ENCODE measurements at regions not wholly inside any gene's neighbourhood (a gene's known extent, or its start where the extent isn't known, plus 50 kb on each side); places are given as distances from the start of the nearest gene placed in this dataset.

- H3K9me3 ChIP-seq (ENCODE audit: low read depth), result no peaks in the 10 kb centered on the region
- no peak overlapping the region for H3K4me2 ChIP-seq
- no peak for DNase-seq (ENCODE audit: low spot score)
- H3K4me1 ChIP-seq (ENCODE audit: insufficient read depth), result no peaks in the 10 kb centered on the region
- 75% methylated on average over 3 of the region's 3 CpGs for WGBS (ENCODE audit: low lambda C conversion rate, missing lambda C conversion rate)
- H3K9me2 ChIP-seq (replicated peaks; ENCODE audit: insufficient read depth), result no peaks in the 10 kb centered on the region
- no peaks in the 10 kb centered on the region for H3K79me2 ChIP-seq
- no peaks in the 10 kb centered on the region for H4K20me1 ChIP-seq (ENCODE audit: insufficient read depth, poor library complexity, severe bottlenecking)
- TF ChIP-seq EZH2 (IDR thresholded peaks at IDR 0.05; ENCODE audit: borderline replicate concordance) (no peak), EZH2phosphoT487 (IDR thresholded peaks at IDR 0.05; ENCODE audit: low read depth, severe bottlenecking, unreplicated experiment) (no peak)
- TF ChIP-seq, protein P1, sequence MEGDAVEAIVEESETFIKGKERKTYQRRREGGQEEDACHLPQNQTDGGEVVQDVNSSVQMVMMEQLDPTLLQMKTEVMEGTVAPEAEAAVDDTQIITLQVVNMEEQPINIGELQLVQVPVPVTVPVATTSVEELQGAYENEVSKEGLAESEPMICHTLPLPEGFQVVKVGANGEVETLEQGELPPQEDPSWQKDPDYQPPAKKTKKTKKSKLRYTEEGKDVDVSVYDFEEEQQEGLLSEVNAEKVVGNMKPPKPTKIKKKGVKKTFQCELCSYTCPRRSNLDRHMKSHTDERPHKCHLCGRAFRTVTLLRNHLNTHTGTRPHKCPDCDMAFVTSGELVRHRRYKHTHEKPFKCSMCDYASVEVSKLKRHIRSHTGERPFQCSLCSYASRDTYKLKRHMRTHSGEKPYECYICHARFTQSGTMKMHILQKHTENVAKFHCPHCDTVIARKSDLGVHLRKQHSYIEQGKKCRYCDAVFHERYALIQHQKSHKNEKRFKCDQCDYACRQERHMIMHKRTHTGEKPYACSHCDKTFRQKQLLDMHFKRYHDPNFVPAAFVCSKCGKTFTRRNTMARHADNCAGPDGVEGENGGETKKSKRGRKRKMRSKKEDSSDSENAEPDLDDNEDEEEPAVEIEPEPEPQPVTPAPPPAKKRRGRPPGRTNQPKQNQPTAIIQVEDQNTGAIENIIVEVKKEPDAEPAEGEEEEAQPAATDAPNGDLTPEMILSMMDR (IDR thresholded peaks at IDR 0.05; ENCODE audit: poor library complexity), result no peak
- no peak overlapping the region for H2AFZ ChIP-seq
- H3K4me3 ChIP-seq, result no peak overlapping the region
- H3K27me3 ChIP-seq, result no peaks in the 10 kb centered on the region
- no peak overlapping the region for H3K27ac ChIP-seq
- H3K36me3 ChIP-seq (replicated peaks; ENCODE audit: insufficient read depth, low read depth), result no peaks in the 10 kb centered on the region
Observed at GRCh38 chr15:93664213-93664956, 567.0 kb upstream of the MCTP2 start.

GRCh38 chr15:93662162-93662885 is 569.0 kb upstream of the MCTP2 start:
- Histone ChIP-seq H3K36me3 (replicated peaks; ENCODE audit: insufficient read depth, low read depth) (no peaks in the 10 kb centered on the region), H3K4me3 (no peak overlapping the region), H3K27ac (no peak overlapping the region), H3K4me1 (ENCODE audit: insufficient read depth) (no peaks in the 10 kb centered on the region), H3K4me2 (no peak overlapping the region), H3K9me3 (ENCODE audit: low read depth) (no peaks in the 10 kb centered on the region), H4K20me1 (ENCODE audit: insufficient read depth, poor library complexity, severe bottlenecking) (no peaks in the 10 kb centered on the region), H3K79me2 (no peaks in the 10 kb centered on the region), H3K9me2 (replicated peaks; ENCODE audit: insufficient read depth) (no peaks in the 10 kb centered on the region), H2AFZ (no peak overlapping the region), H3K27me3 (no peaks in the 10 kb centered on the region)
- WGBS (ENCODE audit: low lambda C conversion rate, missing lambda C conversion rate), result 93% methylated on average over 1 of the region's 1 CpG
- TF ChIP-seq EZH2phosphoT487 (IDR thresholded peaks at IDR 0.05; ENCODE audit: low read depth, severe bottlenecking, unreplicated experiment) (no peak), EZH2 (IDR thresholded peaks at IDR 0.05; ENCODE audit: borderline replicate concordance) (no peak)
- TF ChIP-seq, protein P1 (IDR thresholded peaks at IDR 0.05; ENCODE audit: poor library complexity), result no peak
- no peak for DNase-seq (ENCODE audit: low spot score)

DNA sequence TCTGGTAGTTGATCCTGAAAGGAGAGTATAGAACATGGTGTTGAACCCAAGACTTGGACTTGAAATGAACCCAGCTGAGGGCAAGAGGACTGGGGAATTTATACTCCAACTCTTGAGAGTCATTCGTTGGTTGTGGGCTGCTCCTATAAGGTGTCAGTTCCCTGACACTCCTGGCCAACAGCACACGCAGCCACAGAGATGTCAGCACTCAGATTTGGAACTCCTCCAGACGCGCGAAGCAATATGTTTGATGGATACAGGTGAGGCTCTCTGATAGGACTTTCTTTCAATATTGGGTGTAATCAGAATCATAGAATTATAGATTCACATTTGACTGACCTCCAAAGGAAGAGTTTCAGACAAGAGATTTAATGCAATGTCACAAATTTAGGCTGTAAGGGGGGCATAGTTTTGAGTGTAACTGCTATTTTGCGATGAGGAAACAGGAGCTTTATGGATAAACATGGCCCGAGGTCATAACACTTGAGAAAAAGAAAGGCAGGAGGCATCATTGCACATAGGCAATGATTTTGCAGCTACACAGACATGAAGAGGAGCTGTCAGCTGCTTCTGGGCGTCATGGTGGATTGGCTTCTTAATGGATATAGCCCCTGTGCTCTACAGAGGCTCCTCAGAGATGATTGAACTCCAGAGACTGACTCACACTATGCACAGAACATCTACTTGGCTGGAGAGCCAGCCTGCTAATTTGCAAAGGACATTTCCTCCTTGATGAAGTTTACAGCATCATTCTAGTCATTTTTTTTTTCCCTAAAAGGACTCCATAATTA is 569.2 kb upstream of the RGMA start:
- H3K4me2 ChIP-seq, result no peak overlapping the region
- 82% methylated on average over 8 of the region's 8 CpGs for WGBS (ENCODE audit: low lambda C conversion rate, missing lambda C conversion rate)
- H3K4me3 ChIP-seq, result no peak overlapping the region
- H3K9me3 ChIP-seq (ENCODE audit: low read depth), result no peaks in the 10 kb centered on the region
- H2AFZ ChIP-seq, result no peak overlapping the region
- no peaks in the 10 kb centered on the region for H4K20me1 ChIP-seq (ENCODE audit: insufficient read depth, poor library complexity, severe bottlenecking)
- H3K27me3 ChIP-seq, result no peaks in the 10 kb centered on the region
- TF ChIP-seq EZH2 (IDR thresholded peaks at IDR 0.05; ENCODE audit: borderline replicate concordance) (no peak), EZH2phosphoT487 (IDR thresholded peaks at IDR 0.05; ENCODE audit: low read depth, severe bottlenecking, unreplicated experiment) (no peak)
- TF ChIP-seq, protein P1 (IDR thresholded peaks at IDR 0.05; ENCODE audit: poor library complexity), result no peak
- no peak for DNase-seq (ENCODE audit: low spot score)
- no peaks in the 10 kb centered on the region for H3K9me2 ChIP-seq (replicated peaks; ENCODE audit: insufficient read depth)
- H3K79me2 ChIP-seq, result no peaks in the 10 kb centered on the region
- no peaks in the 10 kb centered on the region for H3K4me1 ChIP-seq (ENCODE audit: insufficient read depth)
- no peaks in the 10 kb centered on the region for H3K36me3 ChIP-seq (replicated peaks; ENCODE audit: insufficient read depth, low read depth)
- no peak overlapping the region for H3K27ac ChIP-seq

All from hepatocyte (in vitro differentiated cells).